CD4-positive, alpha-beta T cell (primary cell): ENCODE measurements at regions not wholly inside any gene's neighbourhood (a gene's known extent, or its start where the extent isn't known, plus 50 kb on each side); places are given as distances from the start of the nearest gene placed in this dataset.

Source experiments
- ATAC-seq: fragments of 200-7000 bp; cut with Tn5 transposase; one replicate; pipeline ENCODE4 v1.10.0; 2022; ENCODE audit warnings: mild to moderate bottlenecking; ENCODE audit not compliant: poor library complexity
- CTCF ChIA-PET: fragments of 350-600 bp; sonication (Branson Sonifier 250); formaldehyde crosslinking; loops from one replicate; lab custom pipeline; 2021; ENCODE audit warnings: antibody characterized with exemption, inconsistent platforms; lab: Charles Lee
- POLR2A ChIA-PET: fragments of 350-600 bp; sonication (Branson Sonifier 250); formaldehyde crosslinking; loops from one replicate; lab custom pipeline; 2021; ENCODE audit warnings: antibody characterized with exemption, inconsistent platforms; lab: Charles Lee
- DNase-seq, 14 experiments: peaks; one replicate each; pipeline ENCODE4 v3.0.0-alpha.2; 2013 to 2020; ENCODE audit warnings: mixed read lengths in 2 of 14
- H3K27ac ChIP-seq, 2 donors: one replicate each; pipeline versions ENCODE4 v1.5.1 to v1.7.0; 2013; ENCODE audit warnings: low read length in 2 of 2, low read depth in 1 of 2, mild to moderate bottlenecking in 1 of 2
- H3K27me3 ChIP-seq, 2 experiments: 1 replicate in 1 of 2; 2 replicates in 1 of 2; pipeline versions ENCODE4 v1.6.1 to v1.7.0; 2013; ENCODE audit warnings: low read length in 2 of 2, control low read depth in 1 of 2, mild to moderate bottlenecking in 1 of 2, moderate library complexity in 1 of 2; ENCODE audit not compliant: insufficient read depth in 2 of 2, control insufficient read depth in 1 of 2
- H3K36me3 ChIP-seq: one replicate; pipeline ENCODE4 v1.6.1; 2013; ENCODE audit warnings: low read length, control low read depth; ENCODE audit not compliant: insufficient read depth
- H3K4me1 ChIP-seq: one replicate; pipeline ENCODE4 v1.6.1; 2013; ENCODE audit warnings: low read length, control low read depth; ENCODE audit not compliant: insufficient read depth
- H3K4me3 ChIP-seq: one replicate; pipeline ENCODE4 v1.5.1; 2013; ENCODE audit warnings: mild to moderate bottlenecking, low read length, moderate library complexity
- H3K9me3 ChIP-seq, 2 experiments: 1 replicate in 1 of 2; 2 replicates in 1 of 2; pipeline versions ENCODE4 v1.6.1 to v1.7.0; 2013; ENCODE audit warnings: low read length in 2 of 2, mild to moderate bottlenecking in 2 of 2, control low read depth in 1 of 2, moderate library complexity in 1 of 2; ENCODE audit not compliant: control insufficient read depth in 1 of 2, insufficient read depth in 1 of 2
- H3K27ac Mint-ChIP-seq: one replicate; pipeline ENCODE4 v1.8.0; 2020; ENCODE audit warnings: mixed read lengths
- H3K27me3 Mint-ChIP-seq: one replicate; pipeline ENCODE4 v1.8.0; 2021; ENCODE audit warnings: mixed read lengths
- H3K36me3 Mint-ChIP-seq: one replicate; pipeline ENCODE4 v1.8.0; 2021; ENCODE audit warnings: low read depth, mixed read lengths
- H3K4me1 Mint-ChIP-seq: one replicate; pipeline ENCODE4 v1.8.0; 2021; ENCODE audit warnings: low read depth, mixed read lengths
- H3K4me3 Mint-ChIP-seq: one replicate; pipeline ENCODE4 v1.8.0; 2020; ENCODE audit warnings: mild to moderate bottlenecking, mixed read lengths
- H3K9me3 Mint-ChIP-seq: one replicate; pipeline ENCODE4 v1.8.0; 2020; ENCODE audit warnings: mixed read lengths
- CTCF ChIP-seq: fragments of 200-600 bp; IDR thresholded peaks from one replicate; pipeline ENCODE4 v1.8.0; 2022; ENCODE audit warnings: antibody characterized with exemption, mild to moderate bottlenecking
- intact Hi-C, 2 experiments: fragments of 100-400 bp; cut with DNase I in 1 of 2; cut with micrococcal nuclease in 1 of 2; formaldehyde crosslinking; loops; one replicate each; pipeline versions ENCODE4 v1.15.1 to v1.9.0; 2023 to 2025; cut with DNase I, micrococcal nuclease

GRCh38 chr3:181888234-181888633 is 176.5 kb downstream of the SOX2 start:
- Histone ChIP-seq H3K9me3 (no peaks in the 10 kb centered on the region), H3K4me1 (no peaks in the 10 kb centered on the region), H3K27me3 (peaks cover 0 to 2% of the 10 kb centered on the region in 2 experiments), H3K36me3 (no peaks in the 10 kb centered on the region), H3K4me3 (no peak overlapping the region), H3K27ac (no peak overlapping the region)
- H3K27ac Mint-ChIP-seq: no peak overlapping the region
- no peak for DNase-seq
- H3K36me3 Mint-ChIP-seq: no peaks in the 10 kb centered on the region
- POLR2A ChIA-PET: no interaction called here
- CTCF ChIA-PET: no interaction called here
- no peaks in the 10 kb centered on the region for H3K9me3 Mint-ChIP-seq
- no peak for TF ChIP-seq CTCF
- no peaks in the 10 kb centered on the region for H3K4me1 Mint-ChIP-seq
- H3K27me3 Mint-ChIP-seq: no peaks in the 10 kb centered on the region
- intact Hi-C loops: no loop called here
- no peak overlapping the region for H3K4me3 Mint-ChIP-seq
- ATAC-seq: no peak

GRCh38 chr3:181892848-181893247 is 181.1 kb downstream of the SOX2 start:
- CTCF ChIA-PET: interaction anchor here (1.4 kb wide), 1 partner anchor 8 kb away, joined by 3 read pairs; no protein-coding TSS in a partner anchor
- H3K36me3 Mint-ChIP-seq: no peaks in the 10 kb centered on the region

GRCh38 chr3:181896605-181897004 is 184.9 kb downstream of the SOX2 start:
- ChIA-PET CTCF (no interaction called here), POLR2A (no interaction called here)
- no peaks in the 10 kb centered on the region for H3K36me3 ChIP-seq
- H3K9me3 ChIP-seq: peaks cover 0 to 3% of the 10 kb centered on the region in 2 experiments
- H3K4me3 ChIP-seq: no peak overlapping the region
- intact Hi-C loops: no loop called here
- Mint-ChIP-seq H3K27me3 (no peaks in the 10 kb centered on the region), H3K36me3 (no peaks in the 10 kb centered on the region), H3K4me3 (no peak overlapping the region), H3K27ac (no peak overlapping the region), H3K9me3 (no peaks in the 10 kb centered on the region), H3K4me1 (no peaks in the 10 kb centered on the region)
- no peak overlapping the region for H3K27ac ChIP-seq
- DNase-seq (no peak), ATAC-seq (no peak)
- H3K27me3 ChIP-seq: no peaks in the 10 kb centered on the region
- H3K4me1 ChIP-seq: no peaks in the 10 kb centered on the region
- TF ChIP-seq CTCF: no peak

More at GRCh38 chr3:181892848-181893247, 181.1 kb downstream of the SOX2 start:
- Histone ChIP-seq H3K27me3 (no peaks in the 10 kb centered on the region), H3K36me3 (no peaks in the 10 kb centered on the region), H3K4me3 (no peak overlapping the region), H3K9me3 (peaks cover 0 to 3% of the 10 kb centered on the region in 2 experiments), H3K4me1 (no peaks in the 10 kb centered on the region), H3K27ac (no peak overlapping the region)
- Mint-ChIP-seq H3K4me3 (no peak overlapping the region), H3K4me1 (no peaks in the 10 kb centered on the region), H3K9me3 (no peaks in the 10 kb centered on the region), H3K27me3 (no peaks in the 10 kb centered on the region), H3K27ac (no peak overlapping the region)
- no peak for DNase-seq
- TF ChIP-seq CTCF: no peak
- intact Hi-C loops: no loop called here
- POLR2A ChIA-PET: no interaction called here
- ATAC-seq: no peak
